CD14-positive monocyte (primary cell): ENCODE measurements at regions not wholly inside any gene's neighbourhood (a gene's known extent, or its start where the extent isn't known, plus 50 kb on each side); places are given as distances from the start of the nearest gene placed in this dataset.

Experiments
- DNase-seq, 3 donors: peaks; one replicate each; pipeline ENCODE4 v3.0.0-alpha.2; 2011 to 2022
- H2AFZ ChIP-seq: 2 replicates; pipeline ENCODE4 v1.6.0; 2012; ENCODE audit warnings: mild to moderate bottlenecking, low read depth, low read length, inconsistent platforms; ENCODE audit not compliant: insufficient read depth, poor library complexity, severe bottlenecking
- H3K27ac ChIP-seq, 2 donors: 1 replicate in 1 of 2; 2 replicates in 1 of 2; pipeline ENCODE4 v1.5.1; 2012 to 2013; ENCODE audit warnings: low read length in 2 of 2, control low read depth in 1 of 2, inconsistent platforms in 1 of 2, low read depth in 1 of 2, mild to moderate bottlenecking in 1 of 2
- H3K27me3 ChIP-seq, 2 donors: one replicate each; pipeline versions ENCODE4 v1.6.0 to v1.6.1; 2011 to 2013; ENCODE audit warnings: low read length in 2 of 2; ENCODE audit not compliant: control insufficient read depth in 2 of 2, insufficient read depth in 2 of 2
- H3K36me3 ChIP-seq, 2 donors: replicated peaks in 1 of 2; 1 replicate in 1 of 2; 2 replicates in 1 of 2; pipeline versions ENCODE4 v1.5.1 to v1.6.1; 2012 to 2013; ENCODE audit warnings: low read length in 2 of 2, control low read depth in 1 of 2, inconsistent platforms in 1 of 2, mild to moderate bottlenecking in 1 of 2; ENCODE audit not compliant: insufficient read depth in 2 of 2, control insufficient read depth in 1 of 2
- H3K4me1 ChIP-seq, 2 donors: 1 replicate in 1 of 2; 2 replicates in 1 of 2; pipeline versions ENCODE4 v1.5.1 to v1.6.1; 2012 to 2013; ENCODE audit warnings: low read length in 2 of 2, control low read depth in 1 of 2, inconsistent platforms in 1 of 2, mild to moderate bottlenecking in 1 of 2, moderate library complexity in 1 of 2; ENCODE audit not compliant: insufficient read depth in 2 of 2, control insufficient read depth in 1 of 2
- H3K4me2 ChIP-seq: replicated peaks from 2 replicates; pipeline ENCODE3; 2012; ENCODE audit warnings: low read length, moderate library complexity, mild to moderate bottlenecking; ENCODE audit not compliant: poor library complexity, severe bottlenecking; ENCODE audit errors: extremely low read depth
- H3K4me3 ChIP-seq, 3 experiments: fragments of 200-600 bp in 1 of 3; sonication (generic) in 1 of 3; replicated peaks in 1 of 3; 1 replicate in 2 of 3; 2 replicates in 1 of 3; pipeline ENCODE4 v1.5.1; 2011 to 2013; ENCODE audit warnings: low read length in 3 of 3, mild to moderate bottlenecking in 3 of 3, control low read depth in 2 of 3, low read depth in 2 of 3, inconsistent platforms in 1 of 3, moderate library complexity in 1 of 3
- H3K79me2 ChIP-seq: 2 replicates; pipeline ENCODE4 v1.6.0; 2012; ENCODE audit warnings: mild to moderate bottlenecking, control low read depth, inconsistent platforms, low read length, moderate library complexity; ENCODE audit not compliant: insufficient read depth
- H3K9ac ChIP-seq: 2 replicates; pipeline ENCODE4 v1.6.0; 2017; ENCODE audit warnings: low read length, mild to moderate bottlenecking; ENCODE audit not compliant: insufficient read depth, poor library complexity, severe bottlenecking
- H3K9me3 ChIP-seq, 2 donors: replicated peaks in 1 of 2; 1 replicate in 1 of 2; 2 replicates in 1 of 2; pipeline versions ENCODE4 v1.5.1 to v1.6.1; 2012 to 2013; ENCODE audit warnings: low read length in 2 of 2, control low read depth in 1 of 2; ENCODE audit not compliant: control insufficient read depth in 1 of 2, insufficient read depth in 1 of 2
- H4K20me1 ChIP-seq: 2 replicates; pipeline ENCODE4 v1.6.0; 2012; ENCODE audit warnings: mild to moderate bottlenecking, low read length, control low read depth, moderate library complexity; ENCODE audit not compliant: insufficient read depth
- H3K27ac Mint-ChIP-seq, 7 donors: one replicate each; pipeline ENCODE4 v1.8.0; 2020; ENCODE audit warnings: mild to moderate bottlenecking in 7 of 7, mixed read lengths in 7 of 7, moderate library complexity in 6 of 7, inconsistent platforms in 2 of 7
- H3K27me3 Mint-ChIP-seq, 3 donors: one replicate each; pipeline ENCODE4 v1.8.0; 2021 to 2022; ENCODE audit warnings: low read depth in 3 of 3, mild to moderate bottlenecking in 3 of 3, mixed read lengths in 3 of 3, moderate library complexity in 3 of 3, inconsistent platforms in 1 of 3
- H3K36me3 Mint-ChIP-seq, 2 donors: one replicate each; pipeline ENCODE4 v1.8.0; 2020; ENCODE audit warnings: mixed read lengths in 2 of 2, inconsistent platforms in 1 of 2, mild to moderate bottlenecking in 1 of 2
- H3K4me1 Mint-ChIP-seq: one replicate; pipeline ENCODE4 v1.8.0; 2020; ENCODE audit warnings: mild to moderate bottlenecking, mixed read lengths
- H3K4me3 Mint-ChIP-seq, 2 donors: one replicate each; pipeline ENCODE4 v1.8.0; 2020; ENCODE audit warnings: mild to moderate bottlenecking in 2 of 2, mixed read lengths in 2 of 2, moderate library complexity in 1 of 2
- H3K9me3 Mint-ChIP-seq, 7 donors: one replicate each; pipeline ENCODE4 v1.8.0; 2020 to 2022; ENCODE audit warnings: mixed read lengths in 7 of 7, mild to moderate bottlenecking in 6 of 7, moderate library complexity in 6 of 7, inconsistent platforms in 2 of 7
- CTCF ChIP-seq: fragments of 200-600 bp; IDR thresholded peaks from one replicate; pipeline ENCODE4 v1.8.0; 2022; ENCODE audit warnings: antibody characterized with exemption, mild to moderate bottlenecking
- WGBS: methylation state at CpG from one replicate; pipeline ENCODE4 v1.1.5; 2013; ENCODE audit warnings: missing lambda C conversion rate; ENCODE audit not compliant: insufficient coverage; 5-methylcytosine and 5-hydroxymethylcytosine counted together
- intact Hi-C, 2 donors: fragments of 100-400 bp; cut with micrococcal nuclease; formaldehyde crosslinking; loops; one replicate each; pipeline versions ENCODE4 v1.15.0 to v1.15.1; 2023

GRCh38 chr7:25995216-25995615, 156.8 kb upstream of the NFE2L3 start:
- Histone ChIP-seq H3K79me2 (no peaks in the 10 kb centered on the region), H3K9ac (no peak overlapping the region), H3K4me1 (no peaks in the 10 kb centered on the region), H3K9me3 (no peaks in the 10 kb centered on the region), H3K27me3 (peaks cover 12 to 14% of the 10 kb centered on the region in 2 donors), H4K20me1 (no peaks in the 10 kb centered on the region), H3K36me3 (no peaks in the 10 kb centered on the region), H3K27ac (no peak overlapping the region), H3K4me2 (no peak overlapping the region), H2AFZ (no peak overlapping the region), H3K4me3 (no peak overlapping the region)
- Mint-ChIP-seq H3K27me3 (peaks cover 19 to 39% (median 22%) of the 10 kb centered on the region in 3 donors), H3K4me1 (no peaks in the 10 kb centered on the region), H3K9me3 (peaks cover 0 to 5% (median 1%) of the 10 kb centered on the region in 7 donors), H3K36me3 (no peaks in the 10 kb centered on the region), H3K4me3 (no peak overlapping the region), H3K27ac (no peak overlapping the region)
- intact Hi-C loops, result no loop called here
- no peak for TF ChIP-seq CTCF
- 100% methylated on average over 1 of the region's 3 CpGs for WGBS
- DNase-seq, result no peak

- no peak overlapping the region for H3K4me3 Mint-ChIP-seq
- no peaks in the 10 kb centered on the region for H3K4me1 Mint-ChIP-seq
- Histone ChIP-seq H3K4me3 (no peak overlapping the region), H3K36me3 (no peaks in the 10 kb centered on the region), H3K27me3 (peaks cover 12 to 13% of the 10 kb centered on the region in 2 donors), H3K4me2 (no peak overlapping the region), H3K79me2 (no peaks in the 10 kb centered on the region), H3K27ac (no peak overlapping the region), H2AFZ (no peak overlapping the region), H3K4me1 (no peaks in the 10 kb centered on the region), H4K20me1 (no peaks in the 10 kb centered on the region), H3K9ac (no peak overlapping the region), H3K9me3 (no peaks in the 10 kb centered on the region)
- no peak overlapping the region for H3K27ac Mint-ChIP-seq
- intact Hi-C loops, result no loop called here
- DNase-seq, result no peak
- no peak for TF ChIP-seq CTCF
- H3K36me3 Mint-ChIP-seq, result no peaks in the 10 kb centered on the region
- peaks cover 20 to 39% (median 21%) of the 10 kb centered on the region in 3 donors for H3K27me3 Mint-ChIP-seq
- WGBS, result 100% methylated on average over 4 of the region's 7 CpGs
- H3K9me3 Mint-ChIP-seq, result peaks cover 0 to 5% (median 1%) of the 10 kb centered on the region in 7 donors
Observed at GRCh38 chr7:25996006-25996408, 156.0 kb upstream of the NFE2L3 start.
